Keratinocyte (primary cell): ENCODE measurements at regions not wholly inside any gene's neighbourhood (a gene's known extent, or its start where the extent isn't known, plus 50 kb on each side); places are given as distances from the start of the nearest gene placed in this dataset.
A peak's percentile ranks its signal among the peaks of the same experiment; 100 is the strongest.

Experiments
- DNase-seq: peaks from one replicate; pipeline ENCODE4 v3.0.0-alpha.2; 2011; ENCODE audit warnings: low read depth, missing footprints, low spot score
- FAIRE-seq: peaks from 2 replicates; lab custom pipeline; 2011; peaks lifted over from hg19 to GRCh38; lab: Jason Lieb, UNC
- H2AFZ ChIP-seq: 2 replicates; pipeline ENCODE4 v1.6.0; 2012; ENCODE audit warnings: low read length, control low read depth, inconsistent platforms; ENCODE audit not compliant: control insufficient read depth
- H3K27ac ChIP-seq: 2 replicates; pipeline ENCODE4 v1.5.1; 2011; ENCODE audit warnings: low read length; ENCODE audit not compliant: control insufficient read depth, insufficient read depth
- H3K27me3 ChIP-seq: 3 replicates; pipeline ENCODE4 v1.6.0; 2011; ENCODE audit warnings: low read length; ENCODE audit not compliant: control insufficient read depth, insufficient read depth; ENCODE audit errors: extremely low read depth
- H3K36me3 ChIP-seq, 2 experiments: 2 replicates in 1 of 2; 3 replicates in 1 of 2; pipeline ENCODE4 v1.5.1; 2011; ENCODE audit warnings: low read length in 2 of 2, mild to moderate bottlenecking in 1 of 2; ENCODE audit not compliant: control insufficient read depth in 2 of 2, insufficient read depth in 2 of 2; ENCODE audit errors: extremely low read depth in 1 of 2
- H3K4me1 ChIP-seq: 3 replicates; pipeline ENCODE4 v1.5.1; 2011; ENCODE audit warnings: low read length; ENCODE audit not compliant: control insufficient read depth, insufficient read depth; ENCODE audit errors: extremely low read depth
- H3K4me2 ChIP-seq: 3 replicates; pipeline ENCODE4 v1.6.0; 2011; ENCODE audit warnings: low read depth, low read length; ENCODE audit not compliant: control insufficient read depth, insufficient read depth; ENCODE audit errors: extremely low read depth
- H3K4me3 ChIP-seq, 3 experiments: fragments of 200-600 bp in 1 of 3; sonication (generic) in 1 of 3; 2 replicates in 2 of 3; 3 replicates in 1 of 3; pipeline ENCODE4 v1.5.1; 2011 to 2016; ENCODE audit warnings: low read length in 3 of 3, mild to moderate bottlenecking in 3 of 3, control low read depth in 2 of 3, inconsistent platforms in 1 of 3, low read depth in 1 of 3, mixed read lengths in 1 of 3, mixed run types in 1 of 3, moderate library complexity in 1 of 3; ENCODE audit not compliant: control insufficient read depth in 2 of 3, insufficient read depth in 2 of 3; ENCODE audit errors: extremely low read depth in 1 of 3
- H3K79me2 ChIP-seq: 2 replicates; pipeline ENCODE4 v1.6.0; 2012; ENCODE audit warnings: low read length; ENCODE audit not compliant: control insufficient read depth, insufficient read depth
- H3K9ac ChIP-seq: 3 replicates; pipeline ENCODE4 v1.6.0; 2011; ENCODE audit warnings: low read length; ENCODE audit not compliant: control insufficient read depth, insufficient read depth; ENCODE audit errors: extremely low read depth
- H3K9me1 ChIP-seq: 3 replicates; pipeline ENCODE4 v1.6.0; 2011; ENCODE audit warnings: low read length; ENCODE audit not compliant: control insufficient read depth, insufficient read depth; ENCODE audit errors: extremely low read depth
- H3K9me3 ChIP-seq: 2 replicates; pipeline ENCODE4 v1.5.1; 2012; ENCODE audit warnings: low read depth, low read length; ENCODE audit not compliant: control insufficient read depth
- H4K20me1 ChIP-seq: 3 replicates; pipeline ENCODE4 v1.6.0; 2011; ENCODE audit warnings: low read length; ENCODE audit not compliant: control insufficient read depth, insufficient read depth; ENCODE audit errors: extremely low read depth
- CTCF ChIP-seq, 3 experiments: IDR thresholded peaks in 1 of 3; conservative IDR thresholded peaks in 1 of 3; optimal IDR thresholded peaks in 1 of 3; 2 replicates in 2 of 3; 3 replicates in 1 of 3; pipeline versions ENCODE3 to v1.5.1; 2011; ENCODE audit warnings: low read length in 3 of 3, mild to moderate bottlenecking in 3 of 3, moderate library complexity in 2 of 3, control low read depth in 1 of 3, inconsistent platforms in 1 of 3; ENCODE audit not compliant: insufficient read depth in 2 of 3; ENCODE audit errors: extremely low read depth in 1 of 3
- EZH2 ChIP-seq: IDR thresholded peaks from one replicate; pipeline ENCODE4 v1.6.1; 2012; ENCODE audit warnings: inconsistent platforms, mild to moderate bottlenecking, low read length, moderate library complexity
- dilution Hi-C: fragments of 300-500 bp; cut with MboI; formaldehyde crosslinking; loops from one replicate; pipeline ENCODE4 v1.7.0; 2020; ENCODE audit warnings: low sequenced_read_pairs; ENCODE audit not compliant: extremely low pct_ligation_motif_present

GRCh38 chr7:12066521-12066920 lies 144.6 kb upstream of the TMEM106B start:
- dilution Hi-C loops: no loop called here
- Histone ChIP-seq H4K20me1 (no peaks in the 10 kb centered on the region), H3K9me3 (no peaks in the 10 kb centered on the region), H3K27me3 (no peaks in the 10 kb centered on the region), H2AFZ (no peak overlapping the region), H3K27ac (no peak overlapping the region), H3K79me2 (no peaks in the 10 kb centered on the region), H3K4me2 (no peak overlapping the region), H3K4me1 (no peaks in the 10 kb centered on the region), H3K9me1 (no peaks in the 10 kb centered on the region), H3K9ac (no peak overlapping the region), H3K36me3 (no peaks in the 10 kb centered on the region), H3K4me3 (no peak overlapping the region)
- FAIRE-seq (no peak), DNase-seq (no peak)
- TF ChIP-seq EZH2 (no peak), CTCF (optimal IDR thresholded peaks at IDR 0.05 in 1 of 3, IDR thresholded peaks at IDR 0.05 in 1 of 3, conservative IDR thresholded peaks at IDR 0.05 in 1 of 3; ENCODE audit: extremely low read depth in 1 of 3, insufficient read depth in 2 of 3, low read length in 3 of 3) (no peak)

- FAIRE-seq (no peak), DNase-seq (no peak)
- H3K9me3 ChIP-seq: no peaks in the 10 kb centered on the region
- no peaks in the 10 kb centered on the region for H3K27me3 ChIP-seq
- dilution Hi-C loops: no loop called here
- no peak for TF ChIP-seq EZH2
- peak; percentile 24 to 49 (median 36) for TF ChIP-seq CTCF (optimal IDR thresholded peaks at IDR 0.05 in 1 of 3, IDR thresholded peaks at IDR 0.05 in 1 of 3, conservative IDR thresholded peaks at IDR 0.05 in 1 of 3; ENCODE audit: extremely low read depth in 1 of 3, insufficient read depth in 2 of 3, low read length in 3 of 3)
- H3K4me2 ChIP-seq: no peak overlapping the region
- no peaks in the 10 kb centered on the region for H3K4me1 ChIP-seq
- H2AFZ ChIP-seq: no peak overlapping the region
- H3K27ac ChIP-seq: no peak overlapping the region
- H4K20me1 ChIP-seq: no peaks in the 10 kb centered on the region
- H3K4me3 ChIP-seq: no peak overlapping the region
- no peaks in the 10 kb centered on the region for H3K79me2 ChIP-seq
- no peaks in the 10 kb centered on the region for H3K36me3 ChIP-seq
- H3K9ac ChIP-seq: no peak overlapping the region
- no peaks in the 10 kb centered on the region for H3K9me1 ChIP-seq
These were observed 143.8 kb upstream of the TMEM106B start for GRCh38 chr7:12067156-12067831.
